ENCODE measurements at regions not wholly inside any gene's neighbourhood (a gene's known extent, or its start where the extent isn't known, plus 50 kb on each side); places are given as distances from the start of the nearest gene placed in this dataset.

DNA sequence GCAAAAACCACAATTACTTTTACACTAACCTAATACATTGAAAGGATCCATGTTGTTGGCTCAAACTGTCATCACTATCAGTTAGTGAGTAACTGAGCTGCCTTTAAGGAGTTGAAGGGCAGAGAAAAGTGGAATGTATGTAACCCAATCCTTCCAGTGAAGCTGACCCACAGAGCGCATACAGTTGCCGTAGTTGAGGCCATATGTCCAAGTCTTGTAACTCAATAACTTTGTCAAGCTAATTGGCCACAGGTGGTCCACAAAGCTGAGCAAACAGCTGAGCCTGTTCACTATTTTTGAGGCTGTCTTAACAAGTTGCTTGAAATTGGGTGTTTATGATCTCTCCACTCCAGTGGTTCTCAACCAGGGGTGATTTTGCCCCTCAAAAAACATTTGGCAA lies 169.0 kb upstream of the SLC24A5 start:
- DNase-seq (ENCODE audit: low read depth): no peak
- TF ChIP-seq, protein P1, sequence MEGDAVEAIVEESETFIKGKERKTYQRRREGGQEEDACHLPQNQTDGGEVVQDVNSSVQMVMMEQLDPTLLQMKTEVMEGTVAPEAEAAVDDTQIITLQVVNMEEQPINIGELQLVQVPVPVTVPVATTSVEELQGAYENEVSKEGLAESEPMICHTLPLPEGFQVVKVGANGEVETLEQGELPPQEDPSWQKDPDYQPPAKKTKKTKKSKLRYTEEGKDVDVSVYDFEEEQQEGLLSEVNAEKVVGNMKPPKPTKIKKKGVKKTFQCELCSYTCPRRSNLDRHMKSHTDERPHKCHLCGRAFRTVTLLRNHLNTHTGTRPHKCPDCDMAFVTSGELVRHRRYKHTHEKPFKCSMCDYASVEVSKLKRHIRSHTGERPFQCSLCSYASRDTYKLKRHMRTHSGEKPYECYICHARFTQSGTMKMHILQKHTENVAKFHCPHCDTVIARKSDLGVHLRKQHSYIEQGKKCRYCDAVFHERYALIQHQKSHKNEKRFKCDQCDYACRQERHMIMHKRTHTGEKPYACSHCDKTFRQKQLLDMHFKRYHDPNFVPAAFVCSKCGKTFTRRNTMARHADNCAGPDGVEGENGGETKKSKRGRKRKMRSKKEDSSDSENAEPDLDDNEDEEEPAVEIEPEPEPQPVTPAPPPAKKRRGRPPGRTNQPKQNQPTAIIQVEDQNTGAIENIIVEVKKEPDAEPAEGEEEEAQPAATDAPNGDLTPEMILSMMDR (IDR thresholded peaks at IDR 0.05; ENCODE audit: insufficient read depth, low read depth, low read length): no peak
- H3K4me3 ChIP-seq (ENCODE audit: low read depth, low read length): no peak overlapping the region

DNA sequence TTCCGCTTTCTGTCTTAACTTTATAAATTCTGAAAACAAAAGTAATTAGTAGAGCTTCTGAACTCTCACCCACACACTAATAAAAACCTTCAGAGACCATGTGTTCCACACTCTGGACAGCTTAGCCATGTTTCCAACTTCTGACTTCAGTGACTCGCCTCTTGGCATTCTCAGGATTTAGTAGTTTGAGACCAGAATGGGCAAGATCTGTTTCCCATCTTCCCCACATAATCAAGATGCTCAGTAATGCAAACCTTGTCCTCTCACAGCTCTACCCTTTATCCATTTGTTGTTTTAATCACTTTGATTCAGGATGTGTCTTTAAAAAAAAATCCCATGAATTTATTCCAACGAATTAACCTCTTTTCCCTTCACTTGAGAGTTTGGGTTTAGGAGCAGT lies 166.6 kb upstream of the SLC24A5 start:
- no peak for DNase-seq (ENCODE audit: low read depth)
- TF ChIP-seq, protein P1 (IDR thresholded peaks at IDR 0.05; ENCODE audit: insufficient read depth, low read depth, low read length): no peak
- H3K4me3 ChIP-seq (ENCODE audit: low read depth, low read length): no peak overlapping the region

DNA sequence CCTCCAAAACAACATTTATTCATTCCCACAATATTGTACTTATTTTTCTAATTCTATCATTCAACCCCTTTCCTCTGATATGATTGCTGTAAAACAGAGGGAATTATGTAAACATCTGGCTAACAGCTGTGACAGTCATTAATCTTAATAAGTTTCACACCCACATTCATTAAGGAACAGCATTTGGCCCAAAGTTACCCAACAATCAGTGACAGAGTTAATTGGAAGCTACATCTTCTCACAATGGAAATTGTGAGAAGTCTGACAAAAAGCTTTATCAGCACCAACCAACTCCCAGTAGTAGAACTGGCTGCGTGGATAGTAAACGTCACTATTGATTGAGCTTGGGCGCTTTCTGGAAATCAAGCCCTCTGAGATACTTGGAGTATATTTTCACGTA lies 165.8 kb upstream of the SLC24A5 start:
- DNase-seq (ENCODE audit: low read depth): no peak
- no peak overlapping the region for H3K4me3 ChIP-seq (ENCODE audit: low read depth, low read length)
- TF ChIP-seq, protein P1 (IDR thresholded peaks at IDR 0.05; ENCODE audit: insufficient read depth, low read depth, low read length): no peak

DNA sequence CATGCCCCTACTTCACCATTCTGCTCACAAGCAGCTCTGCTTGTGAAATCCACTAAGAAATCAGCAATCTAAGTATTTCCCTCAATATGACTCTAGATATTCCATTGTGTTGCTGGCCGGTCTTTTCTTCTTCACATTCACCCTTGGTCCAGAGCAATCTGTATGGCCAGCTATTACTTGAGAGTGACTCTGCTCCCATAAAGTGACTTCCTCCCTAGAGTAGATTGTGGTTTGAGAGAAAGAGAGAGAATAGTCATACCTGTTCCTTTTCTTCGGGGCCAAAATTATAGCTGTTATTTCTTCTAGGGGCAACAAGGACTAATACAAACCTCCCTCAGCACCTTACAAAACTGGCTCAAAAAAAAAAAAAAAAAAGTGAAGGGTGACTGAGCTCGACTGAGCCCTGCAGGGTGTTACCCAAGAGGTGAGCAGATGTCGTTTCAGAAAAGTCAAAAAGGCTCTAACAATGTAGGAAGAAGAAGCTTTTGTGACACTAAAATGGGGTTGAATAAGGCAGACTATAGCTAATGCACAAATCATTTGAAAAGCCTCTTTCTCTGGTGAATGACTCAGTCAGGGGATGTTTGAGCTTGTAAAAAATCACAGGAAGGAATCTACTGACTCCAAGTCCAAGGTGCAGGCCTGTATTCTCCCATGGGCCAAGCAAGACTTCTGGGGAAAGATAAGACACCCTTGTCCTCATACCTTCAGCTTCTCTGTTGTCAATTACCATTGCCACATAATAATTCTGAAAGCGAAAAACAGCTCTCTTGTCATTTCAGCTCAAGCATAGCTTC lies 161.0 kb upstream of the SLC24A5 start:
- no peak for DNase-seq (ENCODE audit: low read depth)
- TF ChIP-seq, protein P1 (IDR thresholded peaks at IDR 0.05; ENCODE audit: insufficient read depth, low read depth, low read length): no peak
- H3K4me3 ChIP-seq (ENCODE audit: low read depth, low read length): no peak overlapping the region

DNA sequence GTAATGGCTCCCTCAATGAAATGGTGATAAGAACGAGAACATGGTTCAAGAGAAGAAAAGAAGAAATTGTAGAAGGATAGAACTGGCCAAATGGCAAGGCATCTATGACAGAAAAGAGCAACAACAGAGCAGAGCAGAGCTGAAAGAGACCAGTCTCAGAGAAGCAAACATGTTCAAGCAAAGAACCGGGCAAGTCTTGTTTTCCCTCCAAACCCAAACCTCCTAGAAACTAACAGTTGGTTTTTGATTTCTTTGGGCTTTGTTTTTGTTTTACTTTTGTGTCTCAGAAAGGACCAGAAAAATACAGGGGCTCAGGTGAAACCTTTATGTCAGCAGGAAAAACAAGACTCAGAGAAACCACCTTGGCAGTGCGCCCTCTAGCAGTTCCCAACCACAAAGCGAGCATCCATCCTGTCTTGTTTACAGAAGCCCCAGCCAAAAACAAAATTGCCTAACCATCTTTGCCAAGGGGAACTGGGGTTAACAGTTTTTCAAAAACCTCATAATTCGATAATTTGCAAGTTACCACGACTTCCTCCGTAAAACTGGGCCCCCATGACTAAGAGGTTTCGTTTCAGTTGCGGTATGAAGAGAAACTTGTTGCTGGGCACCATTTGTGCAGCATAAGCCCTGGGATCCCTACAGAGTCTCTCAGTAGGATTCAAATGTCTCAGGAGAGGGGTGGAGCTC lies 159.2 kb upstream of the SLC24A5 start:
- TF ChIP-seq, protein P1 (IDR thresholded peaks at IDR 0.05; ENCODE audit: insufficient read depth, low read depth, low read length): no peak

DNA sequence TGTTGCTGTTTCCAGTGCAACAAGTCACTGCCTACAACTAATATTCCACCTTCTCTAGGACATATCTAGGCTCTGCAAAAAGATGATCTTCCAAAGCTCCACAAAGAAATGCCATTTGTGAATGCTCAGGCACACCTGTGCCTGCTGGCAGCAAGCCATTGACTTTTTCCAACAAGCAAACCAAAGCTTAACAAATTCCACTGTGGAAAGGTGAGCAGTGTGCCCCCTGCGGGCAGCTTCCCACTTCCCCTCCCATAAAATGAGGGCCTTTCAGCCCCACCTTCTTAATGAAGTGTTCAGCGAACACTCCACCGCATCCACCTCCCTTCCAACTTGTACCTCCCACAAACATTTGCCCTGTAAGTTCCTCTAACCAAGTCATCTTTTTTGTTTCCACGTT lies 157.5 kb upstream of the SLC24A5 start:
- no peak overlapping the region for H3K4me3 ChIP-seq (ENCODE audit: low read depth, low read length)
- no peak for DNase-seq (ENCODE audit: low read depth)
- TF ChIP-seq, protein P1 (IDR thresholded peaks at IDR 0.05; ENCODE audit: insufficient read depth, low read depth, low read length): no peak

More for the DNA sequence above, 159.2 kb upstream of the SLC24A5 start:
- H3K4me3 ChIP-seq (ENCODE audit: low read depth, low read length): no peak overlapping the region
- no peak for DNase-seq (ENCODE audit: low read depth)

Measured in fibroblast of villous mesenchyme (primary cell).